SK-N-SH (cell line): ENCODE measurements at regions not wholly inside any gene's neighbourhood (a gene's known extent, or its start where the extent isn't known, plus 50 kb on each side); places are given as distances from the start of the nearest gene placed in this dataset.

Experiments
- CTCF ChIA-PET: fragments of 300-600, 350-600 bp; formaldehyde crosslinking; extraction: SDS; loops from one replicate; lab custom pipeline; 2021; lab: Yijun Ruan, JAX
- POLR2A ChIA-PET: fragments of 350-600 bp; sonication (Branson Sonifier 250); formaldehyde crosslinking; extraction: SDS; loops from one replicate; lab custom pipeline; 2020; ENCODE audit warnings: antibody characterized with exemption, inconsistent platforms; lab: Yijun Ruan, JAX
- DNase-seq: peaks from one replicate; pipeline ENCODE4 v3.0.0; 2012
- H2AFZ ChIP-seq: fragments of 200-600 bp; sonication (generic); 2 replicates; pipeline ENCODE4 v1.8.1; 2016; ENCODE audit warnings: antibody characterized with exemption, mild to moderate bottlenecking, low read depth
- H3F3A ChIP-seq: fragments of 200-600 bp; sonication (generic); replicated peaks from 2 replicates; pipeline ENCODE3; 2016; ENCODE audit warnings: antibody characterized with exemption, mild to moderate bottlenecking; ENCODE audit not compliant: insufficient read depth
- H3K27ac ChIP-seq, 2 experiments: fragments of 200-500 bp in 1 of 2; fragments of 200-600 bp in 1 of 2; sonication (Bioruptor generic) in 1 of 2; sonication (generic), shearing (Covaris generic) in 1 of 2; 2 replicates each; pipeline versions ENCODE4 v1.5.1 to v1.6.1; 2014 to 2016; ENCODE audit warnings: low read depth in 2 of 2, inconsistent platforms in 1 of 2, low read length in 1 of 2, mild to moderate bottlenecking in 1 of 2, mixed read lengths in 1 of 2
- H3K27me3 ChIP-seq: fragments of 200-600 bp; sonication (generic), shearing (Covaris generic); 2 replicates; pipeline ENCODE4 v1.6.1; 2016; ENCODE audit warnings: mixed run types; ENCODE audit not compliant: insufficient read depth
- H3K36me3 ChIP-seq, 2 experiments: fragments of 200-500 bp in 1 of 2; fragments of 200-600 bp in 1 of 2; sonication (Bioruptor generic) in 1 of 2; sonication (generic) in 1 of 2; replicated peaks in 1 of 2; 2 replicates each; pipeline versions ENCODE3 to v1.5.1; 2014 to 2016; ENCODE audit warnings: low read length in 1 of 2, mild to moderate bottlenecking in 1 of 2; ENCODE audit not compliant: insufficient read depth in 2 of 2, control insufficient read depth in 1 of 2
- H3K4me1 ChIP-seq, 2 experiments: fragments of 200-500 bp in 1 of 2; fragments of 200-600 bp in 1 of 2; sonication (Bioruptor generic) in 1 of 2; sonication (generic), shearing (Covaris generic) in 1 of 2; 2 replicates each; pipeline versions ENCODE4 v1.5.1 to v1.6.1; 2014 to 2016; ENCODE audit warnings: low read depth in 1 of 2, low read length in 1 of 2, mixed run types in 1 of 2; ENCODE audit not compliant: insufficient read depth in 2 of 2, control insufficient read depth in 1 of 2
- H3K4me2 ChIP-seq: fragments of 200-600 bp; sonication (generic), shearing (Covaris generic); 2 replicates; pipeline ENCODE4 v1.6.1; 2017; ENCODE audit warnings: mixed run types
- H3K4me3 ChIP-seq, 2 experiments: fragments of 200-500 bp in 1 of 2; fragments of 200-600 bp in 1 of 2; sonication (Bioruptor generic) in 1 of 2; sonication (generic), shearing (Covaris generic) in 1 of 2; 2 replicates each; pipeline versions ENCODE4 v1.5.1 to v1.8.1; 2014 to 2016; ENCODE audit warnings: low read depth in 2 of 2, inconsistent platforms in 1 of 2, low read length in 1 of 2, mild to moderate bottlenecking in 1 of 2, mixed read lengths in 1 of 2, moderate library complexity in 1 of 2
- H3K79me2 ChIP-seq: fragments of 200-600 bp; sonication (generic); 2 replicates; pipeline ENCODE4 v1.8.1; 2017; ENCODE audit warnings: mild to moderate bottlenecking; ENCODE audit not compliant: insufficient read depth
- H3K9ac ChIP-seq: fragments of 200-600 bp; sonication (generic); 2 replicates; pipeline ENCODE4 v1.6.1; 2017; ENCODE audit warnings: mixed run types
- H3K9me2 ChIP-seq: fragments of 200-600 bp; sonication (generic); 2 replicates; pipeline ENCODE4 v1.6.1; 2017; ENCODE audit warnings: mixed run types
- H3K9me3 ChIP-seq: fragments of 200-600 bp; sonication (generic); 2 replicates; pipeline ENCODE4 v1.6.1; 2017; ENCODE audit warnings: mixed run types, mild to moderate bottlenecking, moderate library complexity
- H4K20me1 ChIP-seq: fragments of 200-600 bp; sonication (generic); 2 replicates; pipeline ENCODE4 v1.6.1; 2017; ENCODE audit warnings: mild to moderate bottlenecking, mixed run types; ENCODE audit not compliant: insufficient read depth
- ELF1 ChIP-seq: IDR thresholded peaks from 2 replicates; pipeline ENCODE4 v1.4.0; 2012
- EP300 ChIP-seq, 2 experiments: IDR thresholded peaks; 2 replicates each; pipeline versions ENCODE4 v1.4.0 to v1.6.1; 2012; ENCODE audit warnings: borderline replicate concordance in 1 of 2, low read depth in 1 of 2, low read length in 1 of 2
- FOSL2 ChIP-seq: IDR thresholded peaks from 2 replicates; pipeline ENCODE4 v1.4.0; 2012; ENCODE audit warnings: low read depth, mild to moderate bottlenecking, moderate library complexity, borderline replicate concordance
- FOXJ3 ChIP-seq: sonication (generic); formaldehyde crosslinking; IDR thresholded peaks from 2 replicates; pipeline ENCODE4 v1.5.1; 2020; ENCODE audit warnings: mild to moderate bottlenecking, missing genetic modification reagents
- FOXM1 ChIP-seq: IDR thresholded peaks from 2 replicates; pipeline ENCODE4 v1.4.0; 2012; ENCODE audit warnings: low read depth, mild to moderate bottlenecking
- GABPA ChIP-seq: IDR thresholded peaks from 2 replicates; pipeline ENCODE4 v1.4.0; 2012; ENCODE audit warnings: low read depth, mild to moderate bottlenecking
- JUND ChIP-seq: IDR thresholded peaks from 2 replicates; pipeline ENCODE4 v1.4.0; 2012
- MEF2A ChIP-seq: IDR thresholded peaks from 2 replicates; pipeline ENCODE4 v1.4.0; 2012; ENCODE audit warnings: low read depth, borderline replicate concordance
- NFIC ChIP-seq: IDR thresholded peaks from 2 replicates; pipeline ENCODE4 v1.4.0; 2012; ENCODE audit warnings: borderline replicate concordance
- RAD21 ChIP-seq: IDR thresholded peaks from 2 replicates; pipeline ENCODE4 v1.6.1; 2012; ENCODE audit warnings: mild to moderate bottlenecking, low read length
- RXRA ChIP-seq: IDR thresholded peaks from 2 replicates; pipeline ENCODE4 v1.4.0; 2012; ENCODE audit warnings: low read depth, mild to moderate bottlenecking, borderline replicate concordance
- TAF1 ChIP-seq: IDR thresholded peaks from 2 replicates; pipeline ENCODE4 v1.6.1; 2012; ENCODE audit warnings: low read depth, mild to moderate bottlenecking, low read length, moderate library complexity, borderline replicate concordance
- WGBS: methylation state at CpG from one replicate; pipeline ENCODE4 v1.1.6; 2017; ENCODE audit warnings: low lambda C conversion rate; 5-methylcytosine and 5-hydroxymethylcytosine counted together
- TF ChIP-seq, protein P1 (sequence below): IDR thresholded peaks from 2 replicates; pipeline ENCODE4 v1.6.1; 2012; ENCODE audit warnings: mild to moderate bottlenecking, low read depth, low read length, moderate library complexity
- TF ChIP-seq, protein P2 (sequence below): IDR thresholded peaks from 2 replicates; pipeline ENCODE4 v1.4.0; 2012; ENCODE audit warnings: low read depth, borderline replicate concordance
- TF ChIP-seq, protein P3 (sequence below): IDR thresholded peaks from 2 replicates; pipeline ENCODE4; 2012
- TF ChIP-seq, protein P4 (sequence below): fragments of 150-350 bp; IDR thresholded peaks from 2 replicates; pipeline ENCODE4 v1.6.1; 2017; ENCODE audit warnings: antibody characterized with exemption, low read length, low read depth, borderline replicate concordance

DNA sequence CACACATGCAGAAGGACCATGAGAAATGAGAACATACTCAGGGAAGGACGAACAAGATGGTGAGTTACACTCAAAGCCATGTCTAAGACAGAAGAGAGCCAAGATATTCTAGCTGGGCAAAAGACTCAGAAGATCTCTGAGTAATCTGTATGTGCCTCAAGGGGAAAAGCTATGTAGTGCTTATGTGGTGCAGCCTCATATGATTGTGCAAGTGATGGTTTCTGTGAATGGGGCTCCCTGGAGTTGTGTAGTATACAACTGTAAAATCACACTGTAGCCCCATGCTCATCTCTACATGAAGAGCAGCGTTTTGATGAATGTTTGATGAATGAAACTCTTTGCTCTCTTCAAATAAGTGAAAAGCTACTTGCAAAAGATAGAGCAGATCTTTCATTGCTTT is 57.5 kb downstream of the OSR1 start:
- H3K36me3 ChIP-seq: no peaks in the 10 kb centered on the region
- H3F3A ChIP-seq: no peaks in the 10 kb centered on the region
- H3K9me3 ChIP-seq: no peaks in the 10 kb centered on the region
- no peaks in the 10 kb centered on the region for H4K20me1 ChIP-seq
- no peak for TF ChIP-seq FOXM1
- no peak for TF ChIP-seq MEF2A
- no peak for TF ChIP-seq RXRA
- no peak for TF ChIP-seq NFIC
- TF ChIP-seq RAD21: no peak
- TF ChIP-seq GABPA: no peak
- TF ChIP-seq FOSL2: no peak
- TF ChIP-seq ELF1: no peak
- TF ChIP-seq, protein P1, sequence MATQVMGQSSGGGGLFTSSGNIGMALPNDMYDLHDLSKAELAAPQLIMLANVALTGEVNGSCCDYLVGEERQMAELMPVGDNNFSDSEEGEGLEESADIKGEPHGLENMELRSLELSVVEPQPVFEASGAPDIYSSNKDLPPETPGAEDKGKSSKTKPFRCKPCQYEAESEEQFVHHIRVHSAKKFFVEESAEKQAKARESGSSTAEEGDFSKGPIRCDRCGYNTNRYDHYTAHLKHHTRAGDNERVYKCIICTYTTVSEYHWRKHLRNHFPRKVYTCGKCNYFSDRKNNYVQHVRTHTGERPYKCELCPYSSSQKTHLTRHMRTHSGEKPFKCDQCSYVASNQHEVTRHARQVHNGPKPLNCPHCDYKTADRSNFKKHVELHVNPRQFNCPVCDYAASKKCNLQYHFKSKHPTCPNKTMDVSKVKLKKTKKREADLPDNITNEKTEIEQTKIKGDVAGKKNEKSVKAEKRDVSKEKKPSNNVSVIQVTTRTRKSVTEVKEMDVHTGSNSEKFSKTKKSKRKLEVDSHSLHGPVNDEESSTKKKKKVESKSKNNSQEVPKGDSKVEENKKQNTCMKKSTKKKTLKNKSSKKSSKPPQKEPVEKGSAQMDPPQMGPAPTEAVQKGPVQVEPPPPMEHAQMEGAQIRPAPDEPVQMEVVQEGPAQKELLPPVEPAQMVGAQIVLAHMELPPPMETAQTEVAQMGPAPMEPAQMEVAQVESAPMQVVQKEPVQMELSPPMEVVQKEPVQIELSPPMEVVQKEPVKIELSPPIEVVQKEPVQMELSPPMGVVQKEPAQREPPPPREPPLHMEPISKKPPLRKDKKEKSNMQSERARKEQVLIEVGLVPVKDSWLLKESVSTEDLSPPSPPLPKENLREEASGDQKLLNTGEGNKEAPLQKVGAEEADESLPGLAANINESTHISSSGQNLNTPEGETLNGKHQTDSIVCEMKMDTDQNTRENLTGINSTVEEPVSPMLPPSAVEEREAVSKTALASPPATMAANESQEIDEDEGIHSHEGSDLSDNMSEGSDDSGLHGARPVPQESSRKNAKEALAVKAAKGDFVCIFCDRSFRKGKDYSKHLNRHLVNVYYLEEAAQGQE: no peak
- TF ChIP-seq JUND: no peak
- TF ChIP-seq, protein P2, sequence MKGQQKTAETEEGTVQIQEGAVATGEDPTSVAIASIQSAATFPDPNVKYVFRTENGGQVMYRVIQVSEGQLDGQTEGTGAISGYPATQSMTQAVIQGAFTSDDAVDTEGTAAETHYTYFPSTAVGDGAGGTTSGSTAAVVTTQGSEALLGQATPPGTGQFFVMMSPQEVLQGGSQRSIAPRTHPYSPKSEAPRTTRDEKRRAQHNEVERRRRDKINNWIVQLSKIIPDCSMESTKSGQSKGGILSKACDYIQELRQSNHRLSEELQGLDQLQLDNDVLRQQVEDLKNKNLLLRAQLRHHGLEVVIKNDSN: no peak
- TF ChIP-seq EP300 (IDR thresholded peaks at IDR 0.05; ENCODE audit: borderline replicate concordance in 1 of 2, low read depth in 1 of 2, low read length in 1 of 2): no peak
- TF ChIP-seq, protein P3, sequence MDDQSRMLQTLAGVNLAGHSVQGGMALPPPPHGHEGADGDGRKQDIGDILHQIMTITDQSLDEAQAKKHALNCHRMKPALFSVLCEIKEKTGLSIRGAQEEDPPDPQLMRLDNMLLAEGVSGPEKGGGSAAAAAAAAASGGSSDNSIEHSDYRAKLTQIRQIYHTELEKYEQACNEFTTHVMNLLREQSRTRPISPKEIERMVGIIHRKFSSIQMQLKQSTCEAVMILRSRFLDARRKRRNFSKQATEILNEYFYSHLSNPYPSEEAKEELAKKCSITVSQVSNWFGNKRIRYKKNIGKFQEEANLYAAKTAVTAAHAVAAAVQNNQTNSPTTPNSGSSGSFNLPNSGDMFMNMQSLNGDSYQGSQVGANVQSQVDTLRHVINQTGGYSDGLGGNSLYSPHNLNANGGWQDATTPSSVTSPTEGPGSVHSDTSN: no peak
- TF ChIP-seq TAF1: no peak
- no peak for TF ChIP-seq FOXJ3 (CRISPR knock-in tag)
- TF ChIP-seq, protein P4, sequence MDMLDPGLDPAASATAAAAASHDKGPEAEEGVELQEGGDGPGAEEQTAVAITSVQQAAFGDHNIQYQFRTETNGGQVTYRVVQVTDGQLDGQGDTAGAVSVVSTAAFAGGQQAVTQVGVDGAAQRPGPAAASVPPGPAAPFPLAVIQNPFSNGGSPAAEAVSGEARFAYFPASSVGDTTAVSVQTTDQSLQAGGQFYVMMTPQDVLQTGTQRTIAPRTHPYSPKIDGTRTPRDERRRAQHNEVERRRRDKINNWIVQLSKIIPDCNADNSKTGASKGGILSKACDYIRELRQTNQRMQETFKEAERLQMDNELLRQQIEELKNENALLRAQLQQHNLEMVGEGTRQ: no peak
- no peak overlapping the region for H3K4me3 ChIP-seq
- ChIA-PET POLR2A (no interaction called here), CTCF (interaction anchor here (0.6 to 1.5 kb wide), 2 partner anchors 17 to 551 kb away, joined by 3 read pairs; no protein-coding TSS in a partner anchor)
- no peaks in the 10 kb centered on the region for H3K4me1 ChIP-seq
- no peaks in the 10 kb centered on the region for H3K79me2 ChIP-seq
- H3K27me3 ChIP-seq: no peaks in the 10 kb centered on the region
- DNase-seq: no peak
- H3K9ac ChIP-seq: no peak overlapping the region
- no peaks in the 10 kb centered on the region for H3K9me2 ChIP-seq
- 26% methylated on average over 2 of the region's 2 CpGs for WGBS
- H3K27ac ChIP-seq: no peak overlapping the region
- no peak overlapping the region for H3K4me2 ChIP-seq
- H2AFZ ChIP-seq: no peak overlapping the region
